Posterior cingulate gyrus (tissue), 11 donors: ENCODE measurements at regions not wholly inside any gene's neighbourhood (a gene's known extent, or its start where the extent isn't known, plus 50 kb on each side); places are given as distances from the start of the nearest gene placed in this dataset.

Experiments
- DNase-seq, 10 donors: peaks; one replicate each; pipeline versions ENCODE4 v3.0.0 to v3.0.0-alpha.2; 2020 to 2021; ENCODE audit warnings: mixed read lengths in 3 of 10
- intact Hi-C: fragments of 100-400 bp; cut with DNase I; formaldehyde crosslinking; loops from one replicate; pipeline ENCODE4 v1.15.1; 2023

- intact Hi-C loops: no loop called here
- no peak for DNase-seq
Observed at GRCh38 chr21:41110664-41111063, 57.3 kb upstream of the BACE2 start.

- intact Hi-C loops: no loop called here
- DNase-seq: no peak
Observed at GRCh38 chr21:41111681-41112080, 56.3 kb upstream of the BACE2 start.

- intact Hi-C loops: no loop called here
- peak in 2 of 10 donors; percentile 7 to 13 for DNase-seq
Observed at GRCh38 chr21:41112740-41113692, 54.9 kb upstream of the BACE2 start.

GRCh38 chr21:41115851-41116250, 52.1 kb upstream of the BACE2 start:
- no peak for DNase-seq
- intact Hi-C loops: no loop called here
